ENCODE measurements at regions not wholly inside any gene's neighbourhood (a gene's known extent, or its start where the extent isn't known, plus 50 kb on each side); places are given as distances from the start of the nearest gene placed in this dataset.

DNA sequence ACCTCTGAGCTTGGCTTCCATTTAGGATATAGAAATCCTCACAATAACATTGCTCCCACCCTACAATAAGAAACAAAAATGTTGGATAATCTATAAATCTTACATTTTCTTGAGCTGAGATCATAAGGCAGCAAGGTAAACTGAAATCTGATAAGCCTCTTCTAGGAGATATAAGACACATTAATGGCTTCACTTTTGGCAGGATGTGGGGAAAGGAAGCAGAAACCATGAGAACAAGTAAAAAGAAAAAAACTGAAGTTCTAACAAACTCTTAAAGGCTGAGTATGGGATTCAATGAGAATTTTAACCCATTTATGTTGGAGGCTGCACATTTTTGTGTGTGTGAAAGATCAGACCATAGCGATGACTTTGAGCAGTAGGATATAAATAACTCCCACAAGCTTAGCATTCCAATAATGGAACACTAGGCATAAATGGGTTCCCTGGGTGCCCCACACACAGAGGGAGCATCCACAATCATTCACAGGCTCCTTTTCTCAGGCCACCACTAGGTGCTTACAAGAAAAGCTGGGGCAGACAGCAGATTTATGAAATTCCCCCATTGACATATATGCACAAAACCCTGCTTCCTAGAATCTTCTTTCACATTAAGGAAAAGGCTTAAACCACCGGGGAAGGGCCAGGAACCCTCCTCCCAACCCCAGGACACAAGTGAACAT is 564.9 kb upstream of the MGMT start:
- no peaks in the 10 kb centered on the region for H3K36me3 ChIP-seq (ENCODE audit: control insufficient read depth, insufficient read depth, low read length)
- no peak for DNase-seq (ENCODE audit: low read depth)
- TF ChIP-seq, protein P1, sequence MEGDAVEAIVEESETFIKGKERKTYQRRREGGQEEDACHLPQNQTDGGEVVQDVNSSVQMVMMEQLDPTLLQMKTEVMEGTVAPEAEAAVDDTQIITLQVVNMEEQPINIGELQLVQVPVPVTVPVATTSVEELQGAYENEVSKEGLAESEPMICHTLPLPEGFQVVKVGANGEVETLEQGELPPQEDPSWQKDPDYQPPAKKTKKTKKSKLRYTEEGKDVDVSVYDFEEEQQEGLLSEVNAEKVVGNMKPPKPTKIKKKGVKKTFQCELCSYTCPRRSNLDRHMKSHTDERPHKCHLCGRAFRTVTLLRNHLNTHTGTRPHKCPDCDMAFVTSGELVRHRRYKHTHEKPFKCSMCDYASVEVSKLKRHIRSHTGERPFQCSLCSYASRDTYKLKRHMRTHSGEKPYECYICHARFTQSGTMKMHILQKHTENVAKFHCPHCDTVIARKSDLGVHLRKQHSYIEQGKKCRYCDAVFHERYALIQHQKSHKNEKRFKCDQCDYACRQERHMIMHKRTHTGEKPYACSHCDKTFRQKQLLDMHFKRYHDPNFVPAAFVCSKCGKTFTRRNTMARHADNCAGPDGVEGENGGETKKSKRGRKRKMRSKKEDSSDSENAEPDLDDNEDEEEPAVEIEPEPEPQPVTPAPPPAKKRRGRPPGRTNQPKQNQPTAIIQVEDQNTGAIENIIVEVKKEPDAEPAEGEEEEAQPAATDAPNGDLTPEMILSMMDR (IDR thresholded peaks at IDR 0.05; ENCODE audit: insufficient read depth, low read length, poor library complexity, severe bottlenecking), result no peak
- H3K4me3 ChIP-seq (ENCODE audit: low read depth, low read length), result no peak overlapping the region
- no peaks in the 10 kb centered on the region for H3K27me3 ChIP-seq (ENCODE audit: control insufficient read depth, insufficient read depth, low read length)

DNA sequence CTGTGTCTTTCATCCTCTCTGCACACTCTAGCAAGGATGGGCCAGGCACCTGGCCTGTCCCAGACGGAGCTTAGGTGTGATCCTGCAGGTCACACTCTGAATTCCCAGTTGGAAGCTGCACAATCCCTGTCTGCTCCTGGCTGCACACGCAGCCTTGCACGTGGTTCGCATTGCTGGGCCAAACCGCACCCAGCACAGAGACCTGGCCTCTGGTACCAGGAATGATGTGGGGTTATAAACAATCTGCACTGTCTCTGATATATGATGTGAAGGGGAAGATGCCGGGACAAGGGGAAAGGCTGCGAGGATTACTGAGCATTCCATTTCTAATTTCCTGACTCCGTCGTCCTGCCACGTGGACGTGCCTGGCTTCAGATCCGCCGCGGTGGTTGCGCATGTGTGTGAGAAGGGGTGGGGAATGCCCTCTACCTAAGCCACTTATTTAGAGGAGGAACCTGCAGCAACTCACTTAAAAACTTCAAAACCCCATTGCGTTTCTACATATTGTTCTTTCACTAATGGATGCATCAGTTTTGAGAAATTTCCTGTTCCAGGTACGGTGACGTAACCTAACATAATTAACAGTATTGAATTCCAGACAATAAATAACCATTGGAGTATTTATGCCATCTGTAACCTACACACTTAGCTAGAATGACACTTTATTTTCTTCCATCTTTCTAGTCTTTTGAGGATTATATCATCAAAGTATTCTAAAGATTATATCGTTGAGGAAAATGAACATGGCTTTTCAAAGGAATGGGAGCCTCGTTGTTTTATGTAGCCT is 559.7 kb upstream of the MGMT start:
- H3K4me3 ChIP-seq (ENCODE audit: low read depth, low read length), result no peak overlapping the region
- no peaks in the 10 kb centered on the region for H3K36me3 ChIP-seq (ENCODE audit: control insufficient read depth, insufficient read depth, low read length)
- no peaks in the 10 kb centered on the region for H3K27me3 ChIP-seq (ENCODE audit: control insufficient read depth, insufficient read depth, low read length)
- DNase-seq (ENCODE audit: low read depth), result no peak
- TF ChIP-seq, protein P1 (IDR thresholded peaks at IDR 0.05; ENCODE audit: insufficient read depth, low read length, poor library complexity, severe bottlenecking), result no peak

DNA sequence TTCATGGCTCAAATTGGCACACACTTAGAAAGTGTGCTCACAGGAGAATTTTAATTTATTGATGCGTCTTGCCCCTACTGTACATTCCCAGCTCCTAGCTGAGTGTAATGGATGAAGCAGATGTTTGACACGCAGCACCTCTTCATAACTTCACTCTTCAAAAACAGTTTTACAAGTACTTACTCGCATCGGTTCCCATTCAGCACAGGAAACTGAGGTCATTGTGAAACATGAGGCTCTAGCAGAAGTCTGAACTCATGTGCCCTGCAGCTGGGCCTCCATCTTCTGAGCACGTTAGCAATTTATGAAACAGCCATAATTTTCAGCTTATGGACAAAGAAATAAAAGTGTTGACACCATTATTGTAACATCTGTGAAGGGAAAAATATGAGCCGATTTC is 558.9 kb upstream of the MGMT start:
- H3K4me3 ChIP-seq (ENCODE audit: low read depth, low read length), result no peak overlapping the region
- TF ChIP-seq, protein P1 (IDR thresholded peaks at IDR 0.05; ENCODE audit: insufficient read depth, low read length, poor library complexity, severe bottlenecking), result no peak
- H3K36me3 ChIP-seq (ENCODE audit: control insufficient read depth, insufficient read depth, low read length), result no peaks in the 10 kb centered on the region
- no peaks in the 10 kb centered on the region for H3K27me3 ChIP-seq (ENCODE audit: control insufficient read depth, insufficient read depth, low read length)
- DNase-seq (ENCODE audit: low read depth), result no peak

DNA sequence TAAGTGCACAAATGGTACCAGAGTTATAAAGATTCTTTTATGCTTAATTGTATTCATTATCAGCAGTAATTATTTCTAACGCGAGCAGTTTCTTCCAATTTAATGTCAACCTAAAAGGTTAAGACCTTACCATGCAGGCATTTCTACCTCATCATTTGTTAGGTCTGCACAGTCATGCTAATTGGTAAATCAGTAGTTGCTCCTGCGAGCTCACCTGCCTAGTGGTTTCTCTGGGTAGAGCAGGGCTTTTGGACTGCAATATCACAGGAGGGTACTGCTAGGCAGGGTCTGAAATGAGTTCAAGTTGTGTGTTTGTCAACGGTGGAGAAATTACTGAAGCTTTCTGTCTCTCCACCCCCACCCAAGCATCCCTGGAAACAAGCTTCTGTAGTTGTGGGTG is 558.5 kb upstream of the MGMT start:
- Histone ChIP-seq H3K27me3 (ENCODE audit: control insufficient read depth, insufficient read depth, low read length) (no peaks in the 10 kb centered on the region), H3K4me3 (ENCODE audit: low read depth, low read length) (no peak overlapping the region), H3K36me3 (ENCODE audit: control insufficient read depth, insufficient read depth, low read length) (no peaks in the 10 kb centered on the region)
- TF ChIP-seq, protein P1 (IDR thresholded peaks at IDR 0.05; ENCODE audit: insufficient read depth, low read length, poor library complexity, severe bottlenecking), result no peak
- DNase-seq (ENCODE audit: low read depth), result no peak

DNA sequence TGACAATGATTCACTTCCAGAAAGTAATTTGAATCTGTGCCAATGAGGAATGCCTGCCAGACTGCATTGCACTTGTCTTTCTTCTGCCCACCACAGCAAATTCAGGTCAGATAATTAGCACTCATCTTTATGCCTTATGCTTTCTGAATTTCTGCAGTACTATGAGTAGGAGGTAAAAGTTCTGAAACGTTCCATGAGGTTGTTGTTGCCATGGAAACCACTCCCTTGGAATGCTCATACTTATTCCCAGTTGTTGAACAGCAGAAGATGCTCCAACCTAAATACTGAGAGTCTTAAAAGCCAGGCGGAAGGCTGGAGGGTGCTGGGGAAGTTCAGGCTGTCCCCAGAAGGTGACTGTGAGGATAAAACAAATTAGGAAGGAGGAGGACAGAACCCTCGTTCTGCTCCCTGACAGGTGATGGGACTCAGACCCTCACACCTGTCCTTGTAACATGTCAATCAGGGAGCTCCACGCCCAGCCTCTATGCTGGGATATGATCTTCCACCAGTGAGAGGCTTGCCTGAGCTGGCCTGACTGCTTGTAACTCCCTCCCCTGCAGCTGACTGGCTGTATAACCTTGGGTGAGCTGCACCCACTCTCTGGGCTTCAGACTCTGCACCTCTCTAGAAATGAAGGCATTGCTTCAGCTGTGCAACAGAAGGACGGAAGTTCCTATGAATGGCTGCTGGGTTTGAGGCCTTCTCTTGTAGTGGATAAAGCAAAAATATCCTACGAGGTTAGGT is 554.3 kb upstream of the MGMT start:
- no peaks in the 10 kb centered on the region for H3K36me3 ChIP-seq (ENCODE audit: control insufficient read depth, insufficient read depth, low read length)
- TF ChIP-seq, protein P1 (IDR thresholded peaks at IDR 0.05; ENCODE audit: insufficient read depth, low read length, poor library complexity, severe bottlenecking), result no peak
- H3K27me3 ChIP-seq (ENCODE audit: control insufficient read depth, insufficient read depth, low read length), result no peaks in the 10 kb centered on the region
- H3K4me3 ChIP-seq (ENCODE audit: low read depth, low read length), result no peak overlapping the region
- no peak for DNase-seq (ENCODE audit: low read depth)

Data from kidney epithelial cell (primary cell).